HCT116 (cell line): ENCODE measurements at regions not wholly inside any gene's neighbourhood (a gene's known extent, or its start where the extent isn't known, plus 50 kb on each side); places are given as distances from the start of the nearest gene placed in this dataset.

ENCODE experiments used
- ATAC-seq: fragments of 200-7000 bp; cut with Tn5 transposase; 2 replicates; pipeline ENCODE4 v1.9.1; 2020; ENCODE audit warnings: mild to moderate bottlenecking, moderate library complexity
- BruUV-seq: library from RNA; stranded (reverse); fragments of 400-500 nt; replicated peaks from 2 replicates; lab custom pipeline; 2021; lab: Mats Ljungman, UMichigan
- CTCF ChIA-PET: fragments of 300-600 bp; sonication (Branson Sonifier 250); formaldehyde crosslinking; loops from one replicate; lab custom pipeline; 2021; ENCODE audit warnings: antibody characterized with exemption; lab: Charles Lee
- POLR2A ChIA-PET: fragments of 300-600, 350-600 bp; sonication (Branson Sonifier 250); formaldehyde crosslinking; loops from one replicate; lab custom pipeline; 2021; ENCODE audit warnings: antibody characterized with exemption; lab: Charles Lee
- RAD21 ChIA-PET, 2 experiments: fragments of 300-600 bp; sonication (Branson Sonifier 250); formaldehyde crosslinking; loops; one replicate each; lab custom pipeline; 2023; ENCODE audit warnings: low total read pairs in 2 of 2; ENCODE audit not compliant: uncharacterized antibody in 2 of 2, unreplicated experiment in 2 of 2, low non-redundant PET in 1 of 2; lab: Charles Lee
- DNase-seq: peaks from one replicate; pipeline ENCODE4 v3.0.0-alpha.2; 2010; ENCODE audit warnings: low read depth, low spot score
- H2AFZ ChIP-seq: fragments of 200-600 bp; shearing (Covaris generic), sonication (generic); 2 replicates; pipeline ENCODE4 v1.6.1; 2017; ENCODE audit warnings: low read depth, mixed run types, mixed read lengths, antibody characterized with exemption, low read length; ENCODE audit not compliant: poor library complexity, severe bottlenecking
- H3K27ac ChIP-seq: 2 replicates; pipeline ENCODE4 v1.5.1; 2012; ENCODE audit warnings: low read depth, low read length
- H3K27me3 ChIP-seq: fragments of 200-600 bp; sonication (generic); 2 replicates; pipeline ENCODE4 v1.6.1; 2016; ENCODE audit warnings: mixed run types, low read length, mixed read lengths; ENCODE audit not compliant: insufficient read depth
- H3K36me3 ChIP-seq, 2 experiments: fragments of 200-500 bp in 1 of 2; fragments of 200-600 bp in 1 of 2; sonication (Bioruptor generic) in 1 of 2; sonication (generic) in 1 of 2; 2 replicates each; pipeline versions ENCODE4 v1.5.1 to v1.6.1; 2014 to 2016; ENCODE audit warnings: low read length in 2 of 2, inconsistent platforms in 1 of 2, mixed read lengths in 1 of 2, mixed run types in 1 of 2; ENCODE audit not compliant: insufficient read depth in 2 of 2, control insufficient read depth in 1 of 2
- H3K4me1 ChIP-seq, 2 experiments: fragments of 200-600 bp in 1 of 2; sonication (generic) in 1 of 2; 2 replicates each; pipeline versions ENCODE4 v1.5.1 to v1.6.1; 2012 to 2017; ENCODE audit warnings: low read length in 2 of 2, inconsistent platforms in 1 of 2, mild to moderate bottlenecking in 1 of 2, mixed read lengths in 1 of 2, mixed run types in 1 of 2, moderate library complexity in 1 of 2; ENCODE audit not compliant: insufficient read depth in 2 of 2, control insufficient read depth in 1 of 2
- H3K4me2 ChIP-seq: fragments of 200-600 bp; sonication (generic); 2 replicates; pipeline ENCODE4 v1.6.1; 2017; ENCODE audit warnings: mixed run types, low read length, mixed read lengths
- H3K4me3 ChIP-seq, 2 experiments: fragments of 200-600 bp in 1 of 2; sonication (generic) in 1 of 2; replicated peaks in 1 of 2; 2 replicates each; pipeline ENCODE4 v1.5.1; 2011 to 2016; ENCODE audit warnings: low read length in 2 of 2, control low read depth in 1 of 2, low read depth in 1 of 2, mild to moderate bottlenecking in 1 of 2, mixed read lengths in 1 of 2, mixed run types in 1 of 2
- H3K79me2 ChIP-seq: fragments of 200-600 bp; sonication (generic); 2 replicates; pipeline ENCODE4 v1.6.1; 2017; ENCODE audit warnings: mild to moderate bottlenecking, mixed run types, low read length, moderate library complexity, mixed read lengths; ENCODE audit not compliant: insufficient read depth
- H3K9ac ChIP-seq: fragments of 200-600 bp; sonication (generic); 2 replicates; pipeline ENCODE4 v1.6.1; 2016; ENCODE audit warnings: low read length, mixed read lengths
- H3K9me2 ChIP-seq: fragments of 200-600 bp; sonication (generic), shearing (Covaris generic); 2 replicates; pipeline ENCODE4 v1.6.1; 2017; ENCODE audit warnings: mixed run types, mild to moderate bottlenecking, moderate library complexity; ENCODE audit not compliant: insufficient read depth
- H3K9me3 ChIP-seq, 2 experiments: fragments of 200-500 bp in 1 of 2; fragments of 200-600 bp in 1 of 2; sonication (Bioruptor generic) in 1 of 2; sonication (generic) in 1 of 2; 2 replicates each; pipeline ENCODE4 v1.6.1; 2014 to 2017; ENCODE audit warnings: low read length in 2 of 2, mixed read lengths in 2 of 2, inconsistent platforms in 1 of 2, low read depth in 1 of 2, mild to moderate bottlenecking in 1 of 2, mixed run types in 1 of 2, moderate library complexity in 1 of 2; ENCODE audit not compliant: control insufficient read depth in 1 of 2, insufficient read depth in 1 of 2
- H4K20me1 ChIP-seq: fragments of 200-600 bp; sonication (generic), shearing (Covaris generic); 2 replicates; pipeline ENCODE4 v1.6.1; 2017; ENCODE audit warnings: mixed run types, mild to moderate bottlenecking, moderate library complexity; ENCODE audit not compliant: insufficient read depth
- CBX3 ChIP-seq: IDR thresholded peaks from 2 replicates; pipeline ENCODE4 v1.6.1; 2012; ENCODE audit warnings: low read depth
- EZH2phosphoT487 ChIP-seq: fragments of 200-600 bp; IDR thresholded peaks from 2 replicates; pipeline ENCODE4 v1.6.1; 2018; ENCODE audit warnings: antibody characterized with exemption, borderline replicate concordance
- FOSL1 ChIP-seq: IDR thresholded peaks from 2 replicates; pipeline ENCODE4 v1.6.1; 2012; ENCODE audit warnings: low read depth
- POLR2AphosphoS5 ChIP-seq: IDR thresholded peaks from 2 replicates; pipeline ENCODE4 v1.6.1; 2011; ENCODE audit warnings: mild to moderate bottlenecking, low read depth, low read length, moderate library complexity
- RAD21 ChIP-seq: IDR thresholded peaks from 2 replicates; pipeline ENCODE4 v1.6.1; 2012; ENCODE audit warnings: low read depth, mild to moderate bottlenecking
- SIN3A ChIP-seq: IDR thresholded peaks from 2 replicates; pipeline ENCODE4 v1.6.1; 2012; ENCODE audit warnings: low read depth
- YY1 ChIP-seq: IDR thresholded peaks from 2 replicates; pipeline ENCODE4 v1.6.1; 2011; ENCODE audit warnings: low read length, low read depth, moderate library complexity, mild to moderate bottlenecking; ENCODE audit not compliant: insufficient replicate concordance; ENCODE audit errors: extremely low read depth
- ZNF274 ChIP-seq: fragments of 200-500 bp; sonication (Bioruptor generic); IDR thresholded peaks from 2 replicates; pipeline ENCODE4 v1.6.1; 2014; ENCODE audit warnings: mild to moderate bottlenecking, low read depth, low read length, inconsistent platforms
- intact Hi-C: fragments of 100-400 bp; cut with micrococcal nuclease; formaldehyde crosslinking; loops from 2 replicates; pipeline ENCODE4 v1.10.0; 2022
- TF ChIP-seq, protein P1 (sequence below): IDR thresholded peaks from 2 replicates; pipeline ENCODE4 v1.6.1; 2011; ENCODE audit warnings: mild to moderate bottlenecking, low read length, moderate library complexity; ENCODE audit not compliant: insufficient replicate concordance; ENCODE audit errors: extremely low read depth
- TF ChIP-seq, protein P2 (sequence below): IDR thresholded peaks from 2 replicates; pipeline ENCODE4 v1.6.1; 2012; ENCODE audit warnings: low read depth
- TF ChIP-seq, protein P3 (sequence below): IDR thresholded peaks from 2 replicates; pipeline ENCODE4 v1.6.1; 2012

DNA sequence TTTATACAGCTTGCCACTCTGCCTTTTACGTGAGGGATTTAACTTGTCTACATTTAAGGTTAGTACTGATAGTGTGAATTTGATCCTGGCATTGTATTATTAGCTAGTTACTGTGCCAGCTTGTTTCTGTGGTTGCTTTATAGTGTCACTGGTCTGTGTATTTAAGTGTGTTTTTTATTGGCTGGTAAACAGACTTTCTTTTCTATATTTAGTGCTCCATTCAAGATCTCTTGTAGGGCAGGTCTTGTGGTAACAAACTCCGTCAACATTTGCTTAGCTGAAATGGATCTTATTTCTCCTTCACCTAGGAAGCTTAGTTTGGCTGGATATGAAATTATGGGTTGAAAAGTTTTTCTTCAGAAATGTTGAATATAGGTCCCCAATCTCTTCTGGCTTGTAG is 1971.0 kb upstream of the LRRTM1 start:
- DNase-seq (no peak), ATAC-seq (no peak)
- no peaks in the 10 kb centered on the region for H3K79me2 ChIP-seq
- no peaks in the 10 kb centered on the region for H3K27me3 ChIP-seq
- ChIA-PET RAD21 (no interaction called here), CTCF (no interaction called here), POLR2A (no interaction called here)
- H3K9me3 ChIP-seq: no peaks in the 10 kb centered on the region
- H2AFZ ChIP-seq: no peak overlapping the region
- H3K9me2 ChIP-seq: no peaks in the 10 kb centered on the region
- TF ChIP-seq SIN3A: no peak
- no peaks in the 10 kb centered on the region for H3K4me1 ChIP-seq
- H4K20me1 ChIP-seq: no peaks in the 10 kb centered on the region
- H3K36me3 ChIP-seq: no peaks in the 10 kb centered on the region
- intact Hi-C loops: no loop called here
- H3K9ac ChIP-seq: no peak overlapping the region
- no peak overlapping the region for H3K4me2 ChIP-seq
- no peak overlapping the region for H3K4me3 ChIP-seq
- BruUV-seq: no TSS peak
- no peak overlapping the region for H3K27ac ChIP-seq

DNA sequence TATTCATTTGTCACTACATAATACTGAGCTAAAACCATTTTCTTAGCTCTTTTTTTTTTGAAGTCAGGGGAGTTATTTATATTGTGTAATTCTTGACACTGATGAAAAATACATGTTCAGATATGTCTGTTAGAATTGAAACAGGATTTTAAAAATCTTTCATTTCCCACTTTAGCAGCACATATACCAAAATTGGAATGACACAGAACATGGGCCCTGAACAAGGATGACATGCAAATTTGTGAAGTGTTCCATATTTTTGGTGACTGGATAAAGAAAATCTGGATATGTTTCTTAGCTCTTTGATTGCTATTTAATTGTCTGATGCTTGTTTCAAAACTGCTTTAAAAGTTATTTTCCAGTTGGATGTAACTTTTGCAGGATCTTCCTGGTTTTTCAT is 1963.9 kb upstream of the LRRTM1 start:
- Histone ChIP-seq H3K36me3 (no peaks in the 10 kb centered on the region), H3K4me1 (no peaks in the 10 kb centered on the region), H4K20me1 (no peaks in the 10 kb centered on the region), H3K4me3 (no peak overlapping the region), H3K9me3 (no peaks in the 10 kb centered on the region), H2AFZ (no peak overlapping the region), H3K4me2 (no peak overlapping the region), H3K9ac (no peak overlapping the region), H3K79me2 (no peaks in the 10 kb centered on the region), H3K27me3 (no peaks in the 10 kb centered on the region), H3K27ac (no peak overlapping the region), H3K9me2 (no peaks in the 10 kb centered on the region)
- POLR2A ChIA-PET: no interaction called here
- ATAC-seq (no peak), DNase-seq (no peak)
- intact Hi-C loops: no loop called here
- RAD21 ChIA-PET: no interaction called here
- BruUV-seq: no TSS peak
- TF ChIP-seq YY1 (no peak), POLR2AphosphoS5 (no peak), RAD21 (no peak), EZH2phosphoT487 (no peak), ZNF274 (no peak), CBX3 (no peak), FOSL1 (no peak)
- TF ChIP-seq, protein P1, sequence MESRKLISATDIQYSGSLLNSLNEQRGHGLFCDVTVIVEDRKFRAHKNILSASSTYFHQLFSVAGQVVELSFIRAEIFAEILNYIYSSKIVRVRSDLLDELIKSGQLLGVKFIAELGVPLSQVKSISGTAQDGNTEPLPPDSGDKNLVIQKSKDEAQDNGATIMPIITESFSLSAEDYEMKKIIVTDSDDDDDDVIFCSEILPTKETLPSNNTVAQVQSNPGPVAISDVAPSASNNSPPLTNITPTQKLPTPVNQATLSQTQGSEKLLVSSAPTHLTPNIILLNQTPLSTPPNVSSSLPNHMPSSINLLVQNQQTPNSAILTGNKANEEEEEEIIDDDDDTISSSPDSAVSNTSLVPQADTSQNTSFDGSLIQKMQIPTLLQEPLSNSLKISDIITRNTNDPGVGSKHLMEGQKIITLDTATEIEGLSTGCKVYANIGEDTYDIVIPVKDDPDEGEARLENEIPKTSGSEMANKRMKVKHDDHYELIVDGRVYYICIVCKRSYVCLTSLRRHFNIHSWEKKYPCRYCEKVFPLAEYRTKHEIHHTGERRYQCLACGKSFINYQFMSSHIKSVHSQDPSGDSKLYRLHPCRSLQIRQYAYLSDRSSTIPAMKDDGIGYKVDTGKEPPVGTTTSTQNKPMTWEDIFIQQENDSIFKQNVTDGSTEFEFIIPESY: no peak
- TF ChIP-seq, protein P2, sequence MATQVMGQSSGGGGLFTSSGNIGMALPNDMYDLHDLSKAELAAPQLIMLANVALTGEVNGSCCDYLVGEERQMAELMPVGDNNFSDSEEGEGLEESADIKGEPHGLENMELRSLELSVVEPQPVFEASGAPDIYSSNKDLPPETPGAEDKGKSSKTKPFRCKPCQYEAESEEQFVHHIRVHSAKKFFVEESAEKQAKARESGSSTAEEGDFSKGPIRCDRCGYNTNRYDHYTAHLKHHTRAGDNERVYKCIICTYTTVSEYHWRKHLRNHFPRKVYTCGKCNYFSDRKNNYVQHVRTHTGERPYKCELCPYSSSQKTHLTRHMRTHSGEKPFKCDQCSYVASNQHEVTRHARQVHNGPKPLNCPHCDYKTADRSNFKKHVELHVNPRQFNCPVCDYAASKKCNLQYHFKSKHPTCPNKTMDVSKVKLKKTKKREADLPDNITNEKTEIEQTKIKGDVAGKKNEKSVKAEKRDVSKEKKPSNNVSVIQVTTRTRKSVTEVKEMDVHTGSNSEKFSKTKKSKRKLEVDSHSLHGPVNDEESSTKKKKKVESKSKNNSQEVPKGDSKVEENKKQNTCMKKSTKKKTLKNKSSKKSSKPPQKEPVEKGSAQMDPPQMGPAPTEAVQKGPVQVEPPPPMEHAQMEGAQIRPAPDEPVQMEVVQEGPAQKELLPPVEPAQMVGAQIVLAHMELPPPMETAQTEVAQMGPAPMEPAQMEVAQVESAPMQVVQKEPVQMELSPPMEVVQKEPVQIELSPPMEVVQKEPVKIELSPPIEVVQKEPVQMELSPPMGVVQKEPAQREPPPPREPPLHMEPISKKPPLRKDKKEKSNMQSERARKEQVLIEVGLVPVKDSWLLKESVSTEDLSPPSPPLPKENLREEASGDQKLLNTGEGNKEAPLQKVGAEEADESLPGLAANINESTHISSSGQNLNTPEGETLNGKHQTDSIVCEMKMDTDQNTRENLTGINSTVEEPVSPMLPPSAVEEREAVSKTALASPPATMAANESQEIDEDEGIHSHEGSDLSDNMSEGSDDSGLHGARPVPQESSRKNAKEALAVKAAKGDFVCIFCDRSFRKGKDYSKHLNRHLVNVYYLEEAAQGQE: no peak
- TF ChIP-seq, protein P3, sequence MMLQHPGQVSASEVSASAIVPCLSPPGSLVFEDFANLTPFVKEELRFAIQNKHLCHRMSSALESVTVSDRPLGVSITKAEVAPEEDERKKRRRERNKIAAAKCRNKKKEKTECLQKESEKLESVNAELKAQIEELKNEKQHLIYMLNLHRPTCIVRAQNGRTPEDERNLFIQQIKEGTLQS: no peak
- CTCF ChIA-PET: no interaction called here
